ENCODE measurements at regions not wholly inside any gene's neighbourhood (a gene's known extent, or its start where the extent isn't known, plus 50 kb on each side); places are given as distances from the start of the nearest gene placed in this dataset.
"Not testable (repeated sequence)": the region's sequence is repeated elsewhere in the genome, so short reads cannot be mapped to it uniquely, and the experiment has no call there.

GRCh38 chr5:21521157-21521556 lies 1332.0 kb downstream of the CDH12 start:
- not testable (repeated sequence) for TF ChIP-seq MYC (IDR thresholded peaks at IDR 0.05; ENCODE audit: insufficient read depth, insufficient read length, insufficient replicate concordance, low read length, severe bottlenecking); CTCF (IDR thresholded peaks at IDR 0.05 in 2 of 3, conservative IDR thresholded peaks at IDR 0.05 in 1 of 3; ENCODE audit: control insufficient read depth in 2 of 3, extremely low read depth in 1 of 3, insufficient read depth in 1 of 3, low read depth in 3 of 3, low read length in 3 of 3); KAT2A (conservative IDR thresholded peaks at IDR 0.05; ENCODE audit: control insufficient read depth, low read depth, low read length); MAX (IDR thresholded peaks at IDR 0.05; ENCODE audit: low read depth, low read length); EP300 (IDR thresholded peaks at IDR 0.05; ENCODE audit: borderline replicate concordance in 1 of 2, control insufficient read depth in 1 of 2, low read depth in 2 of 2, low read length in 2 of 2); CHD1 (IDR thresholded peaks at IDR 0.05; ENCODE audit: low read depth, low read length)

Data from GM12878 (cell line).